Neural crest cell (in vitro differentiated cells): ENCODE measurements at regions not wholly inside any gene's neighbourhood (a gene's known extent, or its start where the extent isn't known, plus 50 kb on each side); places are given as distances from the start of the nearest gene placed in this dataset.

Experiments used
- DNase-seq: peaks from one replicate; pipeline ENCODE4 v3.0.0; 2021; ENCODE audit warnings: low read depth, mixed read lengths, low spot score
- H3K27ac Mint-ChIP-seq: one replicate; pipeline ENCODE4 v1.8.0; 2021; ENCODE audit warnings: mild to moderate bottlenecking, mixed read lengths; ENCODE audit not compliant: unreplicated experiment
- H3K27me3 Mint-ChIP-seq: 2 replicates; pipeline ENCODE4 v1.8.0; 2021; ENCODE audit warnings: low read depth, mild to moderate bottlenecking, mixed read lengths
- H3K36me3 Mint-ChIP-seq: 2 replicates; pipeline ENCODE4 v1.8.0; 2021; ENCODE audit warnings: low read depth, mild to moderate bottlenecking, mixed read lengths
- H3K4me1 Mint-ChIP-seq: 2 replicates; pipeline ENCODE4 v1.8.0; 2021; ENCODE audit warnings: mixed read lengths
- H3K4me3 Mint-ChIP-seq: one replicate; pipeline ENCODE4 v1.8.0; 2021; ENCODE audit warnings: mild to moderate bottlenecking, mixed read lengths
- H3K9me3 Mint-ChIP-seq: 2 replicates; pipeline ENCODE4 v1.8.0; 2021; ENCODE audit warnings: mixed read lengths
- TF ChIP-seq, protein P1 (sequence below): fragments of 200-600 bp; sonication (generic); conservative IDR thresholded peaks from 2 replicates; pipeline ENCODE4 v1.5.0; 2021; ENCODE audit warnings: antibody characterized with exemption, mild to moderate bottlenecking

DNA sequence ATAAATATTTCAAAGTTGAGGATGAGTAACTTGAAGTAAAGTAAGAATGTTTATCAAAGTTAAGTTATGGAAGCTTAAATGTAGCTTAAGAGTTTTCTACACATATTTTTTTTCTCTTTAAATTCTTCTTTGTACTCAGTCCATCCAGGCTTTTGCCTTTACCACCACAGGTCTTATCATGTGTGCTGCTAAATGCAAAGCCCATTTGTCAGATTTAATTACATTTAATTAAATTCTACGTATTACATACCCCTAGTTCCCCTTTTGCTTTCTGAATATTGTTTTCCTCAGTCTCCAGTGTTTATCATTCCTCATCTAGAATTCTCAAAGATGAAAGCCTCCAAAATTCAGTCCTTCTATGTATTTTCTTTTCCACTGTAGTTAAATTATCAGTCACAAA is 1841.9 kb downstream of the EFNA5 start:
- DNase-seq, result no peak
- H3K9me3 Mint-ChIP-seq, result no peaks in the 10 kb centered on the region
- H3K4me1 Mint-ChIP-seq, result peaks cover 8% of the 10 kb centered on the region
- H3K36me3 Mint-ChIP-seq, result no peaks in the 10 kb centered on the region
- no peak overlapping the region for H3K4me3 Mint-ChIP-seq
- TF ChIP-seq, protein P1, sequence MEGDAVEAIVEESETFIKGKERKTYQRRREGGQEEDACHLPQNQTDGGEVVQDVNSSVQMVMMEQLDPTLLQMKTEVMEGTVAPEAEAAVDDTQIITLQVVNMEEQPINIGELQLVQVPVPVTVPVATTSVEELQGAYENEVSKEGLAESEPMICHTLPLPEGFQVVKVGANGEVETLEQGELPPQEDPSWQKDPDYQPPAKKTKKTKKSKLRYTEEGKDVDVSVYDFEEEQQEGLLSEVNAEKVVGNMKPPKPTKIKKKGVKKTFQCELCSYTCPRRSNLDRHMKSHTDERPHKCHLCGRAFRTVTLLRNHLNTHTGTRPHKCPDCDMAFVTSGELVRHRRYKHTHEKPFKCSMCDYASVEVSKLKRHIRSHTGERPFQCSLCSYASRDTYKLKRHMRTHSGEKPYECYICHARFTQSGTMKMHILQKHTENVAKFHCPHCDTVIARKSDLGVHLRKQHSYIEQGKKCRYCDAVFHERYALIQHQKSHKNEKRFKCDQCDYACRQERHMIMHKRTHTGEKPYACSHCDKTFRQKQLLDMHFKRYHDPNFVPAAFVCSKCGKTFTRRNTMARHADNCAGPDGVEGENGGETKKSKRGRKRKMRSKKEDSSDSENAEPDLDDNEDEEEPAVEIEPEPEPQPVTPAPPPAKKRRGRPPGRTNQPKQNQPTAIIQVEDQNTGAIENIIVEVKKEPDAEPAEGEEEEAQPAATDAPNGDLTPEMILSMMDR, result no peak
- no peaks in the 10 kb centered on the region for H3K27me3 Mint-ChIP-seq
- H3K27ac Mint-ChIP-seq, result no peak overlapping the region

DNA sequence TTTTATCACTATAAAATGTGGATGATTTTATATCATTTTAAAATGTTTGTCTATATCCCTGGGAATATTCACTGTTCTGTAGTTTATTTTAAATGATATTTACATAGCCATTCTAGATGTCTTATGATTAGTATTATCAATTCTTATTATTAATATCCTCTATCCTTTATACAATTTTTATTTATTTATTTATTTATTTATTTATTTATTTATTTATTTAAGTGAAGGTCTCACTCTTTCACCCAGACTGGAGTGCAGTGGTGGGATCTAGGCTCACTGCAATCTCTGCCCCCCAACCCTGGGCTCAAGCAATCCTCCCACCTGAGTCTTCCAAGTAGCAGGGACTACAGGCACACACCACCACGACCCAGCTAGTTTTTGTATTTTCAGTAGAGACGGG is 1848.9 kb downstream of the EFNA5 start:
- no peak overlapping the region for H3K27ac Mint-ChIP-seq
- H3K36me3 Mint-ChIP-seq, result no peaks in the 10 kb centered on the region
- no peak overlapping the region for H3K4me3 Mint-ChIP-seq
- H3K9me3 Mint-ChIP-seq, result peaks cover 4% of the 10 kb centered on the region
- H3K27me3 Mint-ChIP-seq, result no peaks in the 10 kb centered on the region
- DNase-seq, result no peak
- TF ChIP-seq, protein P1, result no peak
- peaks cover 8% of the 10 kb centered on the region for H3K4me1 Mint-ChIP-seq

DNA sequence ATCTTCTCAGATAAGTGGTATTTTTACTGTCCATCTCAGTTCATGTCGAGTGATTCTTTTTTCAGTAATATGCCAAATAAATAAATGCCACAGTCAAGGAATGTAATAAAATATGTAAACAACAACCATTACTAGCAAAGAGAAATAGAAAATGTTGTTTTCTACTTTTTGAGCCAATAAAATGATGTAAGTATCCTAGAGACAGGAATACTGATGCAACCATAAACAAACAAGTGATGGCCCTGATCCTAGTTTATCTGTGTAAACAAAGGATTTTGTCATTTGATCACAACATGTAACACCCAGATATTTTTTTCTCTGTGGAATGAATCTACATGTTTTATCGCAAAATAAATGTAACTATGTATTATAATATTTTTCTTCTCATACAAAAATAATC is 1852.8 kb downstream of the EFNA5 start:
- peaks cover 7% of the 10 kb centered on the region for H3K9me3 Mint-ChIP-seq
- no peaks in the 10 kb centered on the region for H3K4me1 Mint-ChIP-seq
- H3K4me3 Mint-ChIP-seq, result no peak overlapping the region
- H3K27me3 Mint-ChIP-seq, result no peaks in the 10 kb centered on the region
- no peak overlapping the region for H3K27ac Mint-ChIP-seq
- no peak for DNase-seq
- H3K36me3 Mint-ChIP-seq, result no peaks in the 10 kb centered on the region
- TF ChIP-seq, protein P1, result no peak

DNA sequence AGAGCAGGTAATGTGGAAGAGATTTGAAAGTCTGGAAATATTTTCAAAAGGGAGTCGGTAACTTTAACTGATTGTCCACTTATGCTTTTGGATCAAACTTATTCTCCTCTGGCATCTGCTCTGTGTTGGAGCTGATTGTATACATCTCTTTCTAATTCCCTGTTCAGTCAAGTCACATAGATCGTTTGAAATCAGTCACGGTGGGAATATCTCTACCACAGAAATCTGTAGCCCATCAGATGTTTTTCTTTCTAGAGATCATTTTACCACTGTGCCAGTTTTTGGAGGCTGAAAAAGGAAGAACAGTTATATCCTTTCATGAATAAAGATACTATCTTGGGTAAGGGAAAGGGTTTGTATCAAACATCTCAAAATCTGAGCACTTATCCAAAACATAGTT is 1853.3 kb downstream of the EFNA5 start:
- no peaks in the 10 kb centered on the region for H3K27me3 Mint-ChIP-seq
- TF ChIP-seq, protein P1, result no peak
- no peaks in the 10 kb centered on the region for H3K36me3 Mint-ChIP-seq

DNA sequence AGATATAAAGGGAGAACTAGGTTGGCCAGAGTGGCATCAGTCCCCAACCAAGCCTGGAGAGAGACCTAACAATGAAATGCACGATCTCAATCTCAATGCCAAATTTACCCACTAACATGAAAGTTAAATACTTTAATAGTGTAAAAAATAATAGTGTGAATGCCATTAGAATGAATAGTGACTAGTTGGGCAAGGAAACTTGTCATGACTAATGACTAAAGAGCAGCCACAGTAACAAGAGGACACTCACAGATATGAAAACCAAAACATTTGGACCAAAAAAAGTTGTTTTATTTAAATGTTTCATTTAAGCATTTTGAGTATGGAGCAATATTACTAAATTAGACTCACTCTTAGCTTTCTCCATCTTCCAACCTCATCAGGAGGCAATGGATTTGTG is 1853.8 kb downstream of the EFNA5 start:
- H3K27ac Mint-ChIP-seq, result no peak overlapping the region
- H3K36me3 Mint-ChIP-seq, result no peaks in the 10 kb centered on the region
- DNase-seq, result no peak
- H3K27me3 Mint-ChIP-seq, result no peaks in the 10 kb centered on the region
- H3K9me3 Mint-ChIP-seq, result peaks cover 7% of the 10 kb centered on the region
- TF ChIP-seq, protein P1, result no peak
- H3K4me3 Mint-ChIP-seq, result no peak overlapping the region
- no peaks in the 10 kb centered on the region for H3K4me1 Mint-ChIP-seq

More for the DNA sequence above, 1853.3 kb downstream of the EFNA5 start:
- peaks cover 7% of the 10 kb centered on the region for H3K9me3 Mint-ChIP-seq
- H3K4me3 Mint-ChIP-seq, result no peak overlapping the region
- no peaks in the 10 kb centered on the region for H3K4me1 Mint-ChIP-seq
- DNase-seq, result no peak
- no peak overlapping the region for H3K27ac Mint-ChIP-seq

DNA sequence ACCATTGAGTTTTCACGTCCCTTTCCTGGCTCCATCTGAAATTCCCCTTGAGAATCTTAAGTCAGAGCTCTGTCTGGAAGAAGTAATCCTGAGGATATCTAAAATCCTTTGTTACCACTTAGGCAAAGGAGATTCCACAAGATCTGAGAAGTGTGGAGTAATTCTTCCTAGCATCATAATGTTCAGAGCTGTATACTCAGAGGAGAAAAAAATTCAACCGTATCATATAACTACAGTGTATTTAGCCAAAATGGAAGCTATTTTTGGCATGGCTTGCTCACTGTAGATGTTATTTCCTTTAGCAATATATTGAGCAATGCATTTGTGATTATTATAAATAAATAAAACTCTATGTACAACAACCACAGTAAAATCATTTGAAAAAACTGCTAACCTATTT is 1858.4 kb downstream of the EFNA5 start:
- no peaks in the 10 kb centered on the region for H3K4me1 Mint-ChIP-seq
- H3K27me3 Mint-ChIP-seq, result no peaks in the 10 kb centered on the region
- H3K27ac Mint-ChIP-seq, result no peak overlapping the region
- TF ChIP-seq, protein P1, result no peak
- no peak for DNase-seq
- peaks cover 8% of the 10 kb centered on the region for H3K9me3 Mint-ChIP-seq
- no peak overlapping the region for H3K4me3 Mint-ChIP-seq
- no peaks in the 10 kb centered on the region for H3K36me3 Mint-ChIP-seq
